ENCODE measurements at regions not wholly inside any gene's neighbourhood (a gene's known extent, or its start where the extent isn't known, plus 50 kb on each side); places are given as distances from the start of the nearest gene placed in this dataset.
"Not testable (repeated sequence)": the region's sequence is repeated elsewhere in the genome, so short reads cannot be mapped to it uniquely, and the experiment has no call there.

DNA sequence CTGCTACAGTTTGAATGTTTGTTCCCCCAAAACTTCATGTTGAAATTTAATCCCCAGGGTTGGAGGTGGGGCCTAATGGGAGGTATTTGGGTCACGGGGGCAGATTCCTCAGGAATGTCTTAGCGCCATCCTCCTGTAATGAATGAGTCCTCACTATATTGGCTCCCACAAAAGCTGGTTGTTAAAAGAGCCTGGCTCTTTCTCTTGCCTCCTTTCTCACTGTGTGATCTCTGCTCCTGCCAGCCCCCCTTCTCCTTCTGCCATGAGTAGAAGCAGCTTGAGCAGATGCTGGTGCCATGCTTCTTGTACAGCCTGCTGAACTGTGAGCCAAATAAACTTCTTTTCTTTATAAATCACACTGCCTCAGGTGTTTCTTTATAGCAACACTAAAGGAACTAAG, 721.0 kb upstream of the PKDCC start:
- no peak for DNase-seq (ENCODE audit: low spot score)
- intact Hi-C loops (cut with DNase I), result no loop called here

DNA sequence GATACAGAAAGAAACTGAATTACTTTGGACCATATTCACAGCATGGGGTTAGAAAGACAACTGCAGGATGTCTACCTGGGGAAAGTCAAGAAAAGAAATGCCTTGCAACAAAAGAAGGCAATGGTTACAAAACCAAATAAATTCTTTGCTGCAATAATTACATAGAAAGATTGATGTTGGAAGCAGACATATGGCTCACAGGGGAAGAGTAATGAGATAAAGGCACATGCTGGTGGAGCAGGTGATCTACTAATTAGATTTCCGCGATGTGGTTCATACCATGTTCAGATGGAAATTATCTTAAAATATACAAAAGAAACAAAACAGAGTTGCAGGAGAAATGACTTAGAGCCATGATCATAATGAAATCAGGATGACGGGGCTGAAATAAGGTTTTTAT, 718.8 kb upstream of the PKDCC start:
- intact Hi-C loops (cut with DNase I), result no loop called here
- DNase-seq (ENCODE audit: low spot score), result no peak

DNA sequence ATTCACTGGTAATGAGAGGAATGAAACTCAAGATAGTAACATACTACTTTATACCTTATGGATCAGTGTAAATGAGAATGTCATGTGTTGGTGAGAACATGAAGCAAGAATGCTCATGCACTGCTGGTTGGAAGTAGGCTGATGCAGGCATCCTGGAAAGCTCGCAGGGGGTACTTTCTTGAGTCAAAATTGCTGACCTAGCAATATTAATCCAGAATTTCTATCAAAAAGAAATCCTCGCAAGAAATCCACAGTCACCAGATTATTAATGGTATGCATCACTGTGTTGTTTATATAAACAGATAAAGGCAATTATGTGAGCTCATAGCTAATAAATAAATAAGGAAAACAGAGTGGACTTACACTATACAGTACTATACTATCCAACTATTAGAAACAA, 713.7 kb upstream of the PKDCC start:
- intact Hi-C loops (cut with DNase I), result no loop called here
- no peak for DNase-seq (ENCODE audit: low spot score)

DNA sequence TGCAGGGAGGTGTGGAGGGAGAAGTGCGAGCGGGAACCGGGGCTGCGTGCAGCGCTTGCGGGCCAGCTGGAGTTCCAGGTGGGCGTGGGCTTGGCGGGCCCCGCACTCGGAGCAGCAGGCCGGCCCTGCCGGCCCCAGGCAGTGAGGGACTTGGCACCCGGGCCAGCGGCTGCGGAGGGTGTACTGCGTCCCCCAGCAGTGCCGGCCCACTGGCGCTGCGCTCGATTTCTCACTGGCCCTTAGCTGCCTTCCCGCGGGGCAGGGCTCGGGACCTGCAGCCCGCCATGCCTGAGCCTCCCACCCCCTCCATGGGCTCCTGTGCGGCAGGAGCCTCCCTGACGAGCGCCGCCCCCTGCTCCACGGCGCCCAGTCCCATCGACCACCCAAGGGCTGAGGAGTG, 712.2 kb upstream of the PKDCC start:
- DNase-seq (ENCODE audit: low spot score); intact Hi-C loops (cut with DNase I): not testable (repeated sequence)

DNA sequence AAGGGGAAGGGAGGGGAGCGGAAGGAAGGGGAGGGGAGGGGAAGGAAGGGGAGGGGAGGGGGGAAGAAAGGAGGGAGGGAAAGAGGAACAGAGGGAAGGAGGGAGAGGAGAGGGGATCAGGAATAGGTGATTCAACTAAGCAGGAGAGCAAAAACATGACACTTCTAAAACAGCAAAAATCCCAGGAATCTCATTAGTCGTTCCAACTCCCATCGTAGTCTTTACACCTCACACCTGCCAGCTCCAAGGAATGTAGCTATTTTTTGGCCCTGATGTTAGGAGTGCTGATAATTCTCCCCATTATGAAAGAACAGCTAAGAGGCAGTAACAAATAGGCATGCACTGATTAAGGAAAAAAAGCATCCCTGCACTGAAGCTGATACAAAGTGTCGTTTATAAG, 709.9 kb upstream of the PKDCC start:
- intact Hi-C loops (cut with DNase I), result no loop called here
- DNase-seq (ENCODE audit: low spot score), result no peak

DNA sequence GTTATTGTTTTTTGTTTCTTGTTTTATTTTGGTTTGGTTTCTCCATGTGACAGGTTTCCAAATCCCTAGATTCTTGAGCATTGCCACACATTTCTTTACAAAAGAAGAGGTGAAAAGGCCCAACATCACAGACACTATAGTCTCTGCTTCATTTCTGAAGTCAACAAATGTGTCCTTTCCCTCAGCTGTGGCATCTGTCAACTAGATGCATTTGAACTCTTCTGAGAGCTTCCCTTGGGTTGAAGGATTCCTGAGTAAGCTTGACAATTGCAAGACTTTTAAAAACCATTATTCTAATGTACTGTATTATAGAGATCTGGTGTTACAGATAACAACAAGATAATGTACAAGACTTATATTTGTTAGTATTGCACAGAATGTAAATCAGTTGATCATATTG, 703.3 kb upstream of the PKDCC start:
- intact Hi-C loops (cut with DNase I), result no loop called here
- DNase-seq (ENCODE audit: low spot score), result no peak

DNA sequence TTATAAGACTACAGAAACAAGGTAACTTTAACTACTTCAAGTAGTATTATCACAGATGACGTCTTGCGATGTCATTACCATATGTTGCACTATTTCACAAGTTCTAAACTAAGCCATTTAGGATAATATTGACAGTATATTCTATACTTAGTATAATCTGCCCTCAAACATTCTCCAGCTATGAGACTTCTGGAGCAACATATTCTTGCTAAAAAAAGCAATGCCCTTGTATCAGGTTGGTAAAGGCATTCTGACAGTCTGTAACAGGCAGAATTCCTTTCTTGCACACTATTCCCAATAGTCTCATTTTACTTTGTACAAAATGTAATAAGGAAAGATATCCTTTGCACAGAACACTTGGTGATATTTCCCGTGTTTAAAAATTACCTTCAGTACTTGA, 694.8 kb upstream of the PKDCC start:
- intact Hi-C loops (cut with DNase I), result no loop called here

DNA sequence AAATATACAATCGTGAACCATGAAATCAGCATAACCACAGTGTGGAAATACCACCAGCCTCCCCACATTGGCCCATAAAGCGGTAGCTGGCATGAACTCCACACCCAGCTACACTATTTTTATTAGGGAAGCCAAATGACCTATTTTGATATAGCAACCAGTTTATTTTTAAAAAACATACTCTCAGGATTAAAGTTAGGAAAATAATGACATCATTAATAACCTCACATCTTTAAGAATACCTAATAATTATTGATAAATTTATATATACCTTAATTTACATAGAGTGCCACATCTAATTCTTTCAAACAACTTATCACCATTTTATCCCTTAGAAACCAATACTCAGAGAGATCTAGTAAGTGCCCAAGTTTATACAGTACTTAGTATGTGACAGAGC, 692.0 kb upstream of the PKDCC start:
- DNase-seq (ENCODE audit: low spot score), result no peak
- intact Hi-C loops (cut with DNase I), result no loop called here

More for the DNA sequence above, 694.8 kb upstream of the PKDCC start:
- no peak for DNase-seq (ENCODE audit: low spot score)

DNA sequence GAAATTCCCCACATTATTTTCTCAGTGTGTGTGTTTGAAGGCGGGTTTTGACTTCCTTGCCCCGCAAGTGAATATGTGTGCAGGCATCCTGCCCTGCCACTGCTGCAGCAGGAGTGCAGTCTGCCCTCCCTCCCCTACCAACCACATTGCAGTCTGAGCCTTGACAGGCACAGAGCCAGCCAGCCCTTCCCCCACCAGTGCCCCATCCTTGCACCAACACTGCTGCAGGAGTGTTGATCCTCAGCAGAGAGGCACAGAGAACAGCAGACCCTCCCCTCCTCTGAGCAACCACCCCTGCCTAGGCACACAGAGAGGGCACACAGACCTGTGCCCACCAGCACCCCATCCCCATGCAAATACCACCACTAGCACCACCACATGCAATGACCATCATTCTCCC, 683.0 kb upstream of the PKDCC start:
- intact Hi-C loops (cut with DNase I), result no loop called here
- no peak for DNase-seq (ENCODE audit: low spot score)

DNA sequence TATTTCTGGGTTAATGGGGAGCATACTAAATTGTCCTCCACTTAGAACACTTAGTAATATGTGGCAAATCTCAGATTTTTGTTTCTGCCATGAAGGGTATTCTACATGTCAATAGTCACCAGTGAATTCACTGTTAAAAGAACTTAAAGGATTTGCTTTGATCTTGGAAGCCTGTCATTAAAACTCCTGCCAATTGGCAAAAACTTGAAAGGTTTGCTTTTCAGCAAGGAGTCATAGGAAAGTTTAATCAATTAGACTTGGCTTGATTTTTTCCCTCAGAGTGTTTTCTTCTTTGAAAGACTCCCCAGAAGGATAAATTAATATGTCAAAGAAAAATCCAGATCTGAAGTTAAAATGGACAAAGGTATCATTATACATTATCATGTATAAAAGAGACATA, 671.9 kb upstream of the PKDCC start:
- intact Hi-C loops (cut with DNase I), result no loop called here
- no peak for DNase-seq (ENCODE audit: low spot score)

DNA sequence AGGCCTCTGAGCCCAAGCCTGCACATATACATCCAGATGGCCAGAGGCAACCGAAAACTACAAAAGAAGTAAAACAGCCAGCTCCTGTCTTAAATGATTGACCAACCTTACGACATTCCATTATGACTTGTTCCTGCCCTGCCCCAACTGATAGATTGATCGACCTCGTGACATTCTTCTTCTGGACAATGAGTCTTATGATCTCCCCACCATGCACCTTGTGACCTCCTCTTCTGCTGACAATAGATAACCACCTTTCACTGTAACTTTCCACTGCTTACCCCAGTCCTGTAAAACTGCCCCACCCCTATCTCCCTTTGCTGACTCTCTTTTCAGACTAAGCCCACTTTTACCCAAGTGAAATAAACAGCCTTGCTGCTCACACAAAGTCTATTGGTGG, 670.0 kb upstream of the PKDCC start:
- DNase-seq (ENCODE audit: low spot score), result no peak
- intact Hi-C loops (cut with DNase I), result no loop called here

DNA sequence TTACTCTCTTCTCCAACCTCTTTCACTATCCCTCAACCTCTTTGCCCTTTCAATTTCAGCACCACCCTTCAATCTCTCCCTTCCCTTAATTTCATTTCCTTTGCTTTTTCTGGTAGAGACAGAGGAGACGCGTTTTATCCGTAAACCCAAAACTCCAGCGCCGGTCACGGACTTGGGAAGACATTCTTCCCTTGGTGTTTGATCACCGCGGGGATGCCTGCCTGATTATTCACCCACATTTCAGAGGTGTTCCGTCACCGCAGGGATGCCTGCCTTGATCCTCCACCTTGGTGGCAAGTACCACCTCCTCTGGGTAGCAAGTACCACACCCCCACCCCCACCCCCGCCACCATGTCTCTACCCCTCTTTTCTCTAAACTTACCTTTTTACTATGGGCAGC, 669.4 kb upstream of the PKDCC start:
- intact Hi-C loops (cut with DNase I), result no loop called here
- DNase-seq (ENCODE audit: low spot score), result no peak

DNA sequence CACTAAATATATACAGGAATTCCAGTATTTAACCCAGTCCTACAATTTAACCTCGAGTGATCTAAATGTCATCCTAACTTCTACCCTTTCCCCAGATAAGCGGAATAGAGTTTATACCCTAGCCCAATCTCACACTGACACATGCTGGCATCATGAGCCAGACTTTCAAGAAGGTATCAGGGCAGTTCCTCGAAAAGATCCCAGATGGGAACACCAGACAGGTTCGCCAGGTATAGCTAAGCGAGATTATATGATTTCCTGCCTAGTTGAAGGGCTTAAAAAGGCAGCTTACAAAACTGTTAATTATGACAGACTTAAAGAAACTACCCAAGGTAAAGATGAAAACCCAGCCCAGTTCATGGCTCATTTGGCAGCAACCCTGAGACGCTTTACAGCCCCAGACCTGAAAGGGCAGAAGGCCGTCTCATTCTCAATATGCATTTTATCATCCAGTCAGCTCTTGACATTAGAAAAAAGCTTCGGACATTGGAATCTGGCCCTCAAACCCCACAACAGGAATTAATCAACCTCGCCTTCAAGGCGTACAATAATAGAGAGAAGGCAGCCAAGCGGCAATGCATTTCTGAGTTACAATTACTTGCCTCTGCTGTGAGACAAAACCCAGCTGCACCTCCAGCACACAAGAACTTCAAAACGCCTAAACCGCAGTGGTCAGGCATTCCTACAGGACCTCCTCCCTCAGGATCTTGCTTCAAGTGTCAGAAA, 668.2 kb upstream of the PKDCC start:
- DNase-seq (ENCODE audit: low spot score), result no peak
- intact Hi-C loops (cut with DNase I), result no loop called here

DNA sequence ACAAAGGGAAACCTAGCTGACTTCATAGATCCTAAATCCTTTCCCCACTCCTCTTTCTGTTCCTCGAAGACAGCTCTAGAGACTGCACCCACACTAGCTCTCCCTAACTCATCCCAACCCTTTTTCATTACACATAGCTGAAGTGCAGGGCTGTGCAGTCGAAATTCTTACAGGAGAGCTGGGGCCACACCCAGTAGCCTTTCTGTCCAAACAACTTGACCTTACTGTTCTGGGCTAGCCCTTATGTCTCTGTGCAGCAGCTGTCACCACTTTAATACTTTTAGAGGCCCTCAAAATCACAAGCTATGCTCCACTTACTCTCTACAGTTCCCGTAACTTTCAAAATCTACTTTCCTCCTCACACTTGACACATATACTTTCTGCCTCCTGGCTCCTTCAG, 666.1 kb upstream of the PKDCC start:
- DNase-seq (ENCODE audit: low spot score), result no peak
- intact Hi-C loops (cut with DNase I), result no loop called here

DNA sequence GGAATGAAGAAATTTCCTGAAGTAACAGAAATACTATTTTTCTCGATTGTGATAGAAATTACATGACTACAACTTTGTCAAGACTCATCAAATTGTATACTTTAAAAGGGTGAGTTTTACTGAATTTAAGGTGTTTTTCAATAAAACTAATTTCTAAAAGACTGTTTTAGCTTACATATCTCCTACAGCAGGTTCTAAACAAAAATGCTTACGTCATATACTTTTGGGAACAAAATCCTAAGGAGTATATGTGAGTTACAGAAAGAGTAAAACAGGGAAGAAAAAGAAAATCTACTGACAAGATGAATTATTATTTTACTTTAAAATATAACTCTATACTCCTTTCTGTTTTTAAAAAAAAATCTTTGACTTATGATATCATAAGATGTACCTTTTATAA, 660.3 kb upstream of the PKDCC start:
- no peak for DNase-seq (ENCODE audit: low spot score)
- intact Hi-C loops (cut with DNase I), result no loop called here

DNA sequence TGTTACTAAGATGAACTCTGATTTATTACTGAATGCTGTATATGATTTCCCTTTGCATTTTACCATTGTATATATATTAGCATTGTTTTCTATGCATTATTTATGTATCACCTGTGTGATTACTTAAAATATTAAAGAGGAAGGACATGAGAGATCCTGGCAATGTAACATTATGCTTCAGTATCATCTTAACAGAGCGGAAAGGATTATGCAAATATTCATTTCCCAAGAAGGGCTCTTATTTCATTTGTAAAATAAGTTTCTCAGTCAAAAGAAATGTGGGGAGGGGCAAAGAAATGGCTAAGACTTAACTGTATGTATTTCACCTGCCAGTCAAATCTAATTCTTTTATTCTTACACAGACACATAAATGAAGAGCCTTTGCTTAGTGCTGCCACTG, 654.2 kb upstream of the PKDCC start:
- intact Hi-C loops (cut with DNase I), result no loop called here

DNA sequence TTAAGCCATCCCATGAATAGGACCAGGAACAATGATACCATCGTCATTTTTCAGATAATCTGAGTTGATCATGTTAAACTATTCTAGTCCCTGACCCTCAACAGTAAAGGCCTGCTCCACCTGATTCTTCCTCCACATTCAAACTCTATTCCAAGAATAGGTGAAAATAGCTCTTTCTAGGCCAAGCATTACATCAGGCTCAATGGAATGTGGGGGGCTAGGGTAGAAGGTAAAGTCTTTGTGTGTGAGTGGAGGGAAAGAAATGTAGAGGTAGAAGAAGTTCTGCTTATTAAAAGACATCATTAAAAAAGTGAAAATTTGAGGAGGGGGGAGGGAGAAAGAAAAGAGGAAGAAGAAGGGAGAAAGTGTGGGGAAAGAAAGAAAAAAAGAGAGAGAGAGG, 653.3 kb upstream of the PKDCC start:
- no peak for DNase-seq (ENCODE audit: low spot score)
- intact Hi-C loops (cut with DNase I), result no loop called here

More for the DNA sequence above, 654.2 kb upstream of the PKDCC start:
- no peak for DNase-seq (ENCODE audit: low spot score)

DNA sequence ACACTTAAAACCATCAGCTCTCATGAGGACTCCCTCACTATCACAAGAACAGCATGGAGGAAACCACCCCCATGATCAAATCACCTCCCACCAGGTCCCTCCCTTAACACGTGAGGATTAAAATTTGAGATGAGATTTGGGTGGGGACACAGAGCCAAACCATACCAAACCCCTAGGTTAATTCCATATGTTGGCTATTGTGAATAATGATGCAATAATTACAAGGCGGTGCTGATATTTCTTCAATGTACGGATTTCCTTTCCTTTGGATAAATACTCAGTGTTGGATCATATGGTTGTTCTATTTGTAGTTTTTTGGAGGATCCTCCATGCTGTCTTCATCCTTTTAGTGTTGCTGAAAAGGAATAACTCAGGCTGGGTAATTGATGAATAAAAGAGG, 652.1 kb upstream of the PKDCC start:
- DNase-seq (ENCODE audit: low spot score), result no peak
- intact Hi-C loops (cut with DNase I), result no loop called here

DNA sequence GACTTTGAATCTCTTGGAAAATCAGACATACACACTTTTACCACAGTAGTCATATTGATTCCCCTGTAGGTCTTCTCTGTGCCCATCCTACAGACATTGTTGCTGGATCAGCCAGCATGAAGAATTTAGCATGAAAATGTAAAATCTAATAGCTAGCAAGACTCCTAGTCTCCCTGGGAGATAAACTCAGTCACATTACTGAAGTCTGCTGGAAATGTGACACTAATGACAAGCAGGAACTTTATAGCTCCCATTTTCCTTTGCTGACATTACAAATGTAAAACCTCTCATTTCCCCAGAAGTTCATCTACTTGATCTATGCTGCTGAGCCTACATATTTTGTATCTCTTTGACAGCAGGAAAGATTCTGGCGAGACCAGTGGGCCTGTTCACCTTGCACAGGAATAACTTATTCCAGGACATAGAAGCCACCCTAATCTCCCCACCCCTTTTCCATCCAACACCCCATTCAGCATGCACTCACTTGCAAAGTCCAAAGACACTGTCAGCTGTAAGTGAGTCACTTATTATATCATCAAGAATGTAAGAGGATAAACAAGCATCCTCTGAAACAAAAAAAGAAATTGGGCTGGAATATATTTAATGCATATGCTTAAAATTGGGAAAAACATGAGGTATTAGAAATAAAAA, 648.3 kb upstream of the PKDCC start:
- intact Hi-C loops (cut with DNase I), result no loop called here
- DNase-seq (ENCODE audit: low spot score), result no peak

DNA sequence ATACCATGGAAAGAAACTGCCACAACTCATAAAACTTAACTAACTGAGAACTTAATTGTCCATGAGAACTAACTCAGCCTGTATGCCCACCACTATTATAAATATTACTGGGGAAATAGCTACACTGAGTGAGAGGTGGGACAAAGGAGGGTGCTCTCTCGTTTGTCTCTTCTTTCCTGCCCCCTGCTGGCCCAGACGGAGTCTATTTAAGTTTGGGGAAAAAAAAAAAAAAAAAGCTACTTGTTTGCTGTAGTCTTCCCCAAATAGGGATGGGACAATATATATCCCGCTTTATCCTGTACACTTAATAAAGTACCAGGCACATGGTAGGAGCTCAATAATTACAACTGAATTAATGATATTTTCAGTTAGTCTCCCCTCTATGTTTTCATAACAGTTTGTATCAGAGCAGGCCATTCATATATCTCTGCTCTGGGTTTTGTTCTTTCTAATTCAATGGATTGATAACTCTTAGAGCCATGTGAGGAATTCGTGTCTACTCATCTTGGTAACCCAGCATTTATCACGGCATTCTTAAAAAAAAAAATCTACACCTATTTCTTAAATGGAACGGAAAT, 647.6 kb upstream of the PKDCC start:
- no peak for DNase-seq (ENCODE audit: low spot score)
- intact Hi-C loops (cut with DNase I), result no loop called here

DNA sequence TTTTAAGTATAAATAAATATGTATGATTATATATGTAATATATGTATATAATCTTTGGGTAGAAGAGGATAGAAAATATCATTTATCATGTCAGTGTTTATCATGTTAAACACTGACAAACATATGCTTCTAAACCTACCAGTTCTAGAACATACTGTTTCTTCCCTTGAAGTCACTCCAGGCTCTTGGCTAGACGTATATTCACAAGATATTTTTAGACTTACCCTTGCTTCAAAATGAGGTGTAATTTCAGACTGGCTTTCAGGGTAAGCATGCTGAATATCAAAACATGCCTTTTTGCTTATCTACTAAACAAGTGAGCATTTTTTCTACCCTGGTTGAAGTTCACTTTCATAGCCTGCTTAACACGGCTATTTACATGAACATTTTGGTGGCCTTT, 642.4 kb upstream of the PKDCC start:
- DNase-seq (ENCODE audit: low spot score), result no peak
- intact Hi-C loops (cut with DNase I), result no loop called here

All from cardiac septum (tissue), 1 donor.